Uterus (tissue), 2 donors: ENCODE measurements at regions not wholly inside any gene's neighbourhood (a gene's known extent, or its start where the extent isn't known, plus 50 kb on each side); places are given as distances from the start of the nearest gene placed in this dataset.

Experiments used
- POLR2A ChIP-seq, 2 donors: fragments of 450-650 bp; IDR thresholded peaks; one replicate each; pipeline ENCODE4 v1.6.1; 2016; ENCODE audit warnings: antibody characterized with exemption in 2 of 2, mild to moderate bottlenecking in 1 of 2, moderate library complexity in 1 of 2
- TF ChIP-seq, protein P1 (sequence below), 4 experiments: fragments of 200-600 bp in 2 of 4; fragments of 450-650 bp in 2 of 4; sonication (generic) in 2 of 4; IDR thresholded peaks; one replicate each; pipeline ENCODE4 v1.5.1; 2016 to 2019; ENCODE audit warnings: antibody characterized with exemption in 4 of 4, mild to moderate bottlenecking in 2 of 4, moderate library complexity in 1 of 4

DNA sequence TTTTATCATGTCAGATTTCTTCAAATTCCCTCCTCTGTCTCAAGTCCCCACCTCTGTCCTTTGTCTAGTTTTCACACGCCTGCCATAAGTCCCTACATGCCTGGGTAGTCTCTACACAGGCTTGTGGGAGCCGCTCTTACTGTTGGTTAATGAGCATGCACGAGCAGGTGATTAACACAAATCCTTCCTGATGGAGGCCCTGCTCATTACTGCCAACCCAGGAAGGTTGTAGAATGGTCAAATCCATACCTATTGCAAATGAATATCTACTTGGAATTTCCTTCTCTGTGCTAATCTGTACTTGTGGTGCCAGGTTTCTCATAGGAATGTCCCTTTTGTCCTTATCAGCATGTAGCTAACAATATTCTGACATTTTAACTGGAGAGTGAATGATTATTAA is 208.4 kb upstream of the HDX start:
- no peak for TF ChIP-seq POLR2A (IDR thresholded peaks at IDR 0.05)
- TF ChIP-seq, protein P1, sequence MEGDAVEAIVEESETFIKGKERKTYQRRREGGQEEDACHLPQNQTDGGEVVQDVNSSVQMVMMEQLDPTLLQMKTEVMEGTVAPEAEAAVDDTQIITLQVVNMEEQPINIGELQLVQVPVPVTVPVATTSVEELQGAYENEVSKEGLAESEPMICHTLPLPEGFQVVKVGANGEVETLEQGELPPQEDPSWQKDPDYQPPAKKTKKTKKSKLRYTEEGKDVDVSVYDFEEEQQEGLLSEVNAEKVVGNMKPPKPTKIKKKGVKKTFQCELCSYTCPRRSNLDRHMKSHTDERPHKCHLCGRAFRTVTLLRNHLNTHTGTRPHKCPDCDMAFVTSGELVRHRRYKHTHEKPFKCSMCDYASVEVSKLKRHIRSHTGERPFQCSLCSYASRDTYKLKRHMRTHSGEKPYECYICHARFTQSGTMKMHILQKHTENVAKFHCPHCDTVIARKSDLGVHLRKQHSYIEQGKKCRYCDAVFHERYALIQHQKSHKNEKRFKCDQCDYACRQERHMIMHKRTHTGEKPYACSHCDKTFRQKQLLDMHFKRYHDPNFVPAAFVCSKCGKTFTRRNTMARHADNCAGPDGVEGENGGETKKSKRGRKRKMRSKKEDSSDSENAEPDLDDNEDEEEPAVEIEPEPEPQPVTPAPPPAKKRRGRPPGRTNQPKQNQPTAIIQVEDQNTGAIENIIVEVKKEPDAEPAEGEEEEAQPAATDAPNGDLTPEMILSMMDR (IDR thresholded peaks at IDR 0.05): no peak
